Aorta (tissue), 5 donors: ENCODE measurements at regions not wholly inside any gene's neighbourhood (a gene's known extent, or its start where the extent isn't known, plus 50 kb on each side); places are given as distances from the start of the nearest gene placed in this dataset.
"Not testable (repeated sequence)": the region's sequence is repeated elsewhere in the genome, so short reads cannot be mapped to it uniquely, and the experiment has no call there.

Experiments
- ATAC-seq: fragments of 200-7000 bp; cut with Tn5 transposase; one replicate; pipeline ENCODE4 v1.9.1; 2022; ENCODE audit warnings: moderate library complexity; ENCODE audit not compliant: low FRiP score
- DNase-seq, 2 donors: peaks; one replicate each; pipeline ENCODE4 v3.0.0-alpha.2; 2020
- H3K27ac ChIP-seq, 2 donors: one replicate each; pipeline ENCODE4 v1.5.1; 2013; ENCODE audit warnings: low read length in 2 of 2, mild to moderate bottlenecking in 2 of 2, moderate library complexity in 2 of 2, control low read depth in 1 of 2, inconsistent platforms in 1 of 2, low read depth in 1 of 2
- H3K27me3 ChIP-seq, 2 donors: one replicate each; pipeline ENCODE4 v1.6.1; 2013; ENCODE audit warnings: control low read depth in 1 of 2, low read length in 1 of 2, mild to moderate bottlenecking in 1 of 2, moderate library complexity in 1 of 2; ENCODE audit not compliant: insufficient read depth in 2 of 2, control insufficient read depth in 1 of 2
- H3K36me3 ChIP-seq, 2 donors: one replicate each; pipeline ENCODE4 v1.6.1; 2013; ENCODE audit warnings: control low read depth in 1 of 2, low read length in 1 of 2, mild to moderate bottlenecking in 1 of 2; ENCODE audit not compliant: insufficient read depth in 2 of 2, control insufficient read depth in 1 of 2
- H3K4me1 ChIP-seq, 2 donors: one replicate each; pipeline ENCODE4 v1.6.1; 2013; ENCODE audit warnings: low read length in 2 of 2, control low read depth in 1 of 2, mild to moderate bottlenecking in 1 of 2, moderate library complexity in 1 of 2; ENCODE audit not compliant: insufficient read depth in 2 of 2, control insufficient read depth in 1 of 2
- H3K4me3 ChIP-seq, 2 donors: one replicate each; pipeline ENCODE4 v1.5.1; 2013; ENCODE audit warnings: low read length in 2 of 2, control low read depth in 1 of 2, mild to moderate bottlenecking in 1 of 2
- H3K9me3 ChIP-seq: one replicate; pipeline ENCODE4 v1.6.1; 2013; ENCODE audit warnings: mild to moderate bottlenecking, low read length; ENCODE audit not compliant: control insufficient read depth
- WGBS, 2 donors: extraction: QIAGEN DNeasy Blood & Tissue Kit; methylation state at CpG; one replicate each; pipeline ENCODE4 v1.1.7; 2013; 5-methylcytosine and 5-hydroxymethylcytosine counted together
- intact Hi-C, 2 donors: fragments of 100-400 bp; cut with DNase I; formaldehyde crosslinking; loops; one replicate each; pipeline versions ENCODE4 v1.14.2 to v1.15.0; 2022
- donor health status: healthy with polysubstance abuse.
- donor health status: Bipolar disorder and iron deficiency.
- donor health status: DM: no; HTN: no; CAD: no.
- donor health status: DM: no; HTN: no; CAD: no.
- donor health status: DM: yes; HTN: yes; CAD: no.

DNA sequence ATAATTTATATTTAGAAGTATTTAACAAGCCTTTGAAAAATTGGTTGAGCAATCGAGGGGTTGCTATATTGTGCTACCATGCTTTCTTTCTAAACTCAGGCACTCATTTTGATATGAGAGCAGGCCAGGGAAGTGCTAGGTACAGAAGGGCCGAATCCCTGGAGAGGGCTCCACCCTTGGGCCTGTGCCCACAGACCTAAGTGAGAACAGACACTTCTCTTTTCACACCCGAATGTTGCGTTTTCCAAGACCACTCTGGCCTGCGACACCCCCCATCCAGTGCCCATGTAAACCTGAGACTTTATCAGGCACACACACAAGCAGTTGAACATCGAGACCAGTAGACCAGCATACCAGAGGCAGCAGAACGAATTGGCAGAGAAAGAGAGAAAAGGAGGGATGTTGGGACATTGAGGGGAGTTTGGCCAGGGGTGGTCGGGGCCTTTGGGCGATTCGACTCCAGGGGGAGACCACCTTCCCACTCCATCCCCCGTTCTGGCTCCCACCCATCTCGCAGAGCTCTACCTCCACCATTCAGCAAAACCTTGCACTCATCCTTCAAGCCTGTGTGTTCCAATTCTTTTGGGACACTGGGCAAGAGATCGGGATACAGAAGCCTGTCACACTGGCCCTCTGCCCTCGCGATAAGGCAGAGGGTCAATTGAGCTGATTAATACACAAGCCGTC, 134.8 kb downstream of the FBXO4 start:
- Histone ChIP-seq H3K27ac (no peak overlapping the region), H3K4me3 (no peak overlapping the region), H3K9me3 (no peaks in the 10 kb centered on the region), H3K4me1 (no peaks in the 10 kb centered on the region), H3K27me3 (no peaks in the 10 kb centered on the region), H3K36me3 (no peaks in the 10 kb centered on the region)
- no peak for DNase-seq
- no peak for ATAC-seq
- intact Hi-C loops = loop anchor here (5.0 to 10.0 kb wide), 2 partner anchors 135 to 203 kb away; partner anchors contain the start of gene FBXO4 (in 1 of the 2)
- 88 to 91% methylated on average over 16 of the region's 16 CpGs for WGBS, 2 donors

DNA sequence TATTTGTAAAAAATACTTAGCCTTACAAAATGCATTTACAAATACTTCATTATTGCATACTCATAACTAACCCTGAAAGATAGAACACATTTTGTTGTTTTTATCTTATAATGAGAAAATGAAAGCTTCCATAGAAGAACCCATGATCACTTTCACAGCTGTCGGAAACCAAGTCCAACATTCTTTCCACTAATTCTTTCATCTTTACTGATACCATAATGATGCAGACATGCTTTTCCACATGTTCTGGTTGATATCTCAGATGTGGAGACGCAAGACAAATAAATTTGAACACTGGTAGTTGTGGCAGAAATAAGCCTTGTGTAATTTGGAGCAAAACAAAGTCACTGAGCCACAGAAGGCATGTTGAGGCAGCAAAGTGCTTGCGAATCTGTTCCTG, 136.0 kb downstream of the FBXO4 start:
- no peaks in the 10 kb centered on the region for H3K36me3 ChIP-seq
- H3K27ac ChIP-seq = no peak overlapping the region
- ATAC-seq (no peak), DNase-seq (no peak)
- no peak overlapping the region for H3K4me3 ChIP-seq
- intact Hi-C loops = no loop called here
- no peaks in the 10 kb centered on the region for H3K4me1 ChIP-seq
- H3K27me3 ChIP-seq = no peaks in the 10 kb centered on the region
- WGBS, 2 donors = 66 to 67% methylated on average over 3 of the region's 3 CpGs
- H3K9me3 ChIP-seq = no peaks in the 10 kb centered on the region

DNA sequence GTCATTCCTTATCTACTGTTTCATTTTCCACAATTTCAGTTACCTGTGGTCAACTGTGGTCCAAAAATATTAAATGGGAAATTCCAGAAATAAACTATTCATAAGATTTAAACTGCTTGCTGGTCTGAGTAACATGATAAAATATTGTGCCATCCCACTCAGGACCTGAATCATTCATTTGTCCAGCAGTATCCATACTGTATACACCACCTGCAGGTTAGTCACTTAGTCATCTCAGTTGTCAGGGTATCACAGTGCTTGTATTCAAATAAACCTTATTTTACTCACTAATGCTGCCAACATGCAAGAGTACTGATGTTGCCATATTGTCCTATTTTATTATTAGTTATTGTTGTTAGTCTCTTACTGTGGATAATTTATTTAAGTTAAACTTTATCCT, 139.7 kb downstream of the FBXO4 start:
- H3K9me3 ChIP-seq = no peaks in the 10 kb centered on the region
- H3K27me3 ChIP-seq = no peaks in the 10 kb centered on the region
- ATAC-seq (no peak), DNase-seq (no peak)
- no peak overlapping the region for H3K27ac ChIP-seq
- intact Hi-C loops = no loop called here
- no peaks in the 10 kb centered on the region for H3K36me3 ChIP-seq
- H3K4me1 ChIP-seq = no peaks in the 10 kb centered on the region
- no peak overlapping the region for H3K4me3 ChIP-seq

DNA sequence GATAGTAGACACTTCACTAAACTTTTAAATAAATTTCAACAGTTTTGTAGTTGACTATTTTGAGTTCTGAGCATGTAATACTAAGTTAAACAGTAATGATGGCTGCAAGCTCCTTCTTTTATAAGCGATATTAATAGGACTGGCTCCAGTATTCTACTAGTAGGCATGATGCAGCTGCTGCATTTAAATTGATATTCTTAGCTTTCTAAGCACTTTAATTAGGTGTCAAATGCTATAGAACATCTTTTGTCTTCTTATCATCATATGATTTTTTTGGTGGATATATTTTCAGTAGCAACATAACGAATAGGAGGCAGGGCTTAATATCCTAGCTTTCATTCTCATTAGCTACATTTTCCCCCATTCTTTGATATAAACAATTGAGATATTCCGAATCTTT, 141.1 kb downstream of the FBXO4 start:
- ATAC-seq = no peak
- no peak overlapping the region for H3K27ac ChIP-seq
- no peaks in the 10 kb centered on the region for H3K27me3 ChIP-seq
- intact Hi-C loops = no loop called here
- no peak for DNase-seq
- H3K4me3 ChIP-seq = no peak overlapping the region
- H3K9me3 ChIP-seq = no peaks in the 10 kb centered on the region
- no peaks in the 10 kb centered on the region for H3K36me3 ChIP-seq
- WGBS, 2 donors = 83 to 85% methylated on average over 3 of the region's 3 CpGs
- no peaks in the 10 kb centered on the region for H3K4me1 ChIP-seq

DNA sequence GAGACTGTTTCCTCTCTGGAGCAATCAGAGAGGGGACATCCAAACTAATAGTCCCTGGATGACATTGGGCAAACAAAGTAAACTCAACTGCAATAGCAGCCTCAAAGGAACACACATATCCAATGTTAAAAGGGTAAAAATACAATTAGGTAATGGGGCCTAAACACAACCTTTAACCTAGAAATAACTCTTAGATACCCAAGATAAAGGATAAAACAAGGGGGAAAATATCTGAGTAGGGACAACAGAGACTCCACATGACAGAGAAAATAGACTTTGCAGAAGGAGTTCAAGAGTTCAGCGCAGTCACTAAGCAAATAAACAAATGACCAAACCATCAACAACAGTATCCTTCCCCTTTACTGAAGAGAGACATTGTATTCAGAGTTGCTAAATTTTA, 149.3 kb downstream of the FBXO4 start:
- no peak overlapping the region for H3K27ac ChIP-seq
- no peaks in the 10 kb centered on the region for H3K4me1 ChIP-seq
- no peaks in the 10 kb centered on the region for H3K27me3 ChIP-seq
- WGBS, 2 donors = 12 to 29% methylated on average over 1 of the region's 1 CpG
- intact Hi-C loops = no loop called here
- no peak for DNase-seq
- H3K36me3 ChIP-seq = no peaks in the 10 kb centered on the region
- H3K9me3 ChIP-seq = no peaks in the 10 kb centered on the region
- no peak overlapping the region for H3K4me3 ChIP-seq
- ATAC-seq = no peak

DNA sequence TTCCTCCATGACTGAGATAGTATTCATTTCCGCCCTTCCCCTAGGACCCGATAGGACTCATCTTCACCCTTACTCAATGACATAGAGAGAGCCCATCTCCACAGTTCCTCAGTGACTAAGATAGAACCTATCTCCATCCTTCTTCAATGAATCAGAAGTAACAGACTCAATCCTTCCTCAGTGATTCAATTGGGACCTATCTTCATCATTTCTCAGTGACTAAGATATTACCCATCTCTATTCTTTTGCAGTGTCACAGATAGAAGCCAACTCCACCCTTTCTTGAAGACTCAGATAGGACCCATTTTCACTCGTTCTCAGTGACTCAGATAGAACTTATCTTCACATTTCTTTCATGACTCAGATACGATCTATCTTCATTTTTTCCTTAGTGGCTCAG, 164.6 kb downstream of the FBXO4 start:
- H3K27me3 ChIP-seq = no peaks in the 10 kb centered on the region
- H3K27ac ChIP-seq = no peak overlapping the region
- WGBS, 2 donors = 80 to 83% methylated on average over 4 of the region's 4 CpGs

DNA sequence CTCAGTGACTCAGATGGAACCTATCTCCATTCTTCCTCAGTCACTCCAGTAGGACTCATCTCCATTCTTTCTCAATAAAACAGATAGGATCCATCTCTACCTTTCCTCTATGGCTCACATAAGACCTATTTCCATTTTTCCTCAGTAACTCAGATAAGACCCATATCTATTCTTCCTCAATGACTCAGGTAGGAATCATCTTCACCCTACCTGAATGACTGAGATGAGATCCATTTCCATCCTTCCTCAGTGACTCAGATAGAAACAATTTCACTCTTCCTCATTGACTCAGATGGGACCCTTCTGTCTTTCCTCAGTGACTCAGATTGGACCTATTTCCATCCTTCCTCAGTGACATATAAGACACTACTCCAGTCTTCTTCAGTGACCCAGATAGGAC, 165.1 kb downstream of the FBXO4 start:
- intact Hi-C loops = no loop called here
- no peak for DNase-seq
- Histone ChIP-seq H3K9me3 (no peaks in the 10 kb centered on the region), H3K27ac (no peak overlapping the region), H3K4me1 (no peaks in the 10 kb centered on the region), H3K36me3 (no peaks in the 10 kb centered on the region), H3K27me3 (no peaks in the 10 kb centered on the region), H3K4me3 (no peak overlapping the region)
- ATAC-seq = no peak

More for the DNA sequence above, 164.6 kb downstream of the FBXO4 start:
- intact Hi-C loops = no loop called here
- no peak for DNase-seq
- no peaks in the 10 kb centered on the region for H3K4me1 ChIP-seq
- no peaks in the 10 kb centered on the region for H3K9me3 ChIP-seq
- ATAC-seq = no peak
- H3K36me3 ChIP-seq = no peaks in the 10 kb centered on the region
- H3K4me3 ChIP-seq = no peak overlapping the region

DNA sequence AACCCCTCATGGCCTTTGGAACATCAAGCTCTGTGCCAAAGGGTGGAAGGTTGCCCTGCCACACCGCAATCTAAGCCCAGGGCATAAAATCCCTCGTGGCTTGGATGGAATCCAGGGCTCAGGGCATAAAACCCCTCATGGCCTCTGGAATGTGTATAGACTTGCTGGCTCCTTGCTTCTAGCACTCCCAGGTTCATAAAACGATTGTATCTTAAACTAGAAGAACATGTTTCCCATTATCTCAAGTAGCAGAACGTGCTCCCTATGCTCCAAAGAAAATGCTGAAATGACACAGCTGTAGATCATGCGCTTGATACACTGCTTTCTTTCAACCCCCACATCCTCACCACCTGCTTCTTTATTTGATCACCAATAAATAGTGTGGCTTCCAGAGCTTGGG, 174.8 kb downstream of the FBXO4 start:
- H3K27me3 ChIP-seq, H3K4me1 ChIP-seq, H3K9me3 ChIP-seq, H3K4me3 ChIP-seq, DNase-seq, H3K27ac ChIP-seq, ATAC-seq, H3K36me3 ChIP-seq, intact Hi-C loops: not testable (repeated sequence)
- WGBS, 2 donors = 77 to 81% methylated on average over 5 of the region's 5 CpGs

DNA sequence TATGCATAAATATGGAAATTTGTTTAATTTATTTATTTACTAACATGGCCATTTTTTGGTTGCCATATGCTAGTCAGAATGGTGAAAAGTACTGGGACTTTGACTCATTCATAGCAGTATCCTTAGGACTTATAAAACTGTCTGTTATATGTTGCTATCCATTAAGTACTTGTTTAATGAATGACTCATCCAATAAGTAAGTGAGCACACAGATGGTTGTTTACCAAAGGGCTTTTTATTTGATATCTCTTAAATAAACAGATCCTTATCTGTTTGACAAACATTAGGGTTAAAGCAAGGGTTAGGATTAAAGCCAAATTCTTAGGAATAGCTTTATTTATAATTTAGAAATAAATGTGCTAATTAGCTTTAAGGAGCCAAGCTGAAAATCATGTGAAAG, 183.4 kb downstream of the FBXO4 start:
- no peak overlapping the region for H3K27ac ChIP-seq
- intact Hi-C loops = no loop called here

More for the DNA sequence above, 183.4 kb downstream of the FBXO4 start:
- peaks cover 2% of the 10 kb centered on the region for H3K9me3 ChIP-seq
- no peaks in the 10 kb centered on the region for H3K36me3 ChIP-seq
- no peaks in the 10 kb centered on the region for H3K4me1 ChIP-seq
- peaks cover 0 to 2% of the 10 kb centered on the region in 2 donors for H3K27me3 ChIP-seq
- ATAC-seq (no peak), DNase-seq (no peak)
- no peak overlapping the region for H3K4me3 ChIP-seq
